ENCODE measurements at regions not wholly inside any gene's neighbourhood (a gene's known extent, or its start where the extent isn't known, plus 50 kb on each side); places are given as distances from the start of the nearest gene placed in this dataset.

DNA sequence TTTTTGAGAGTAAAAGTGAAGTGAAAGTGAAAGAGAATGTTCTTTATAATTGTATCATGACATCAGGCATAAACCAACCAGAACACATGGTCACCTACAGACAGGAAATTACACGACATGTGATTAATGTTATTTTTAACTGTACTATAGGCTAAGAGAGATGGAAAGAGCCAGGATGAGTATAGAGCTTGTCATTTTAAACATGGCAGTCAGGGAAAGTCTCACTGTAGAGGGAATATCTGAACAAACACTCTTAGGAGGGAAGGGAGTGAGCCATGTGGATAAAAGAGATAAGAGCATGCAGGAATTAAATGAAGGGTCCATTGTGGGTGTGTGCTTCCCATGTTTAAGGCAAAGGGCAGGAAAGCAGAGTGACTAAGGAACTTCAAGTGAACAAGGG is 599.1 kb upstream of the FAT3 start:
- H3K27me3 Mint-ChIP-seq (ENCODE audit: low read depth), result no peaks in the 10 kb centered on the region
- ATAC-seq (no peak), DNase-seq (no peak)
- no peak overlapping the region for H3K4me3 Mint-ChIP-seq
- peaks cover 20% of the 10 kb centered on the region for H3K9me3 Mint-ChIP-seq
- H3K4me1 Mint-ChIP-seq (ENCODE audit: low read depth), result no peaks in the 10 kb centered on the region
- H3K36me3 Mint-ChIP-seq (ENCODE audit: insufficient read depth), result no peaks in the 10 kb centered on the region

DNA sequence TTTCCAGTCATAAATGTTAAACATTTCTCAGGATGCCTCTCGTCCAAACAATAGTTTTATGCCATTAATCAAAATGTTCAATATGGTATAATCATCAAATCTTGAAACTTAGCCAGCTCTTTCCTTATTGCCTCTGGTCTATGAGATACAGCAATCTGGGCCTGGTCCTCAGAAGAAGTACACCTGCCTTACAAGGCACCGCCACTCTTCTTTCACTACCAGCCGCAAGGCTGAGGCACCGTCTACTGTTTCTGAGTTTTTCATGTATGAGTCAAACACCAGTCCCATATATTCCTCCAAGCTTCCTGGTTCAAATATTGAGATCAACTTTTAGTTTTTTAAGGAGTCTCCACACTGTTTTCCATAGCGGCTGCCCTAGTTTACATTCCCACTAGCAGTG is 600.6 kb upstream of the FAT3 start:
- ATAC-seq, result no peak
- H3K4me1 Mint-ChIP-seq (ENCODE audit: low read depth), result no peaks in the 10 kb centered on the region
- DNase-seq, result no peak
- H3K27me3 Mint-ChIP-seq (ENCODE audit: low read depth), result no peaks in the 10 kb centered on the region
- peaks cover 22% of the 10 kb centered on the region for H3K9me3 Mint-ChIP-seq
- H3K36me3 Mint-ChIP-seq (ENCODE audit: insufficient read depth), result no peaks in the 10 kb centered on the region
- no peak overlapping the region for H3K4me3 Mint-ChIP-seq

DNA sequence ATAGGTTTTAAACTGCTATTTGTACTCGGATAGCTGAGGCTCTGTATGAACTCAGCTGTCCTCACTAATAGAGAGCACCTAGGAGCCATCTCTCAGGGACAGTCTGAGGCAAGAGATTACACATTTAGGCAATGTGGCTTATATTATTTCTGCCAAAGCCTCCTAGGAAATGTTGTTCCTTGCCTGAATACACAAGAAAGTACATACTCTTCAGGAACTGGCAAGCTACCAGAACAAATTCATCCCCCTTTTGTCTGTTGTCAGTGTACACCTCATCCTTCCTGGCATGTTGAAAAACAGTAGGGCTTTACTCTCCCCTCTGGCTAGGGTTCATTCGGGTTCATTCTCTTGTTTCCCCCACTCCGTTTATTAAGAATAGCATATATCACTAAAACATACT is 615.9 kb upstream of the FAT3 start:
- Mint-ChIP-seq H3K27me3 (ENCODE audit: low read depth) (no peaks in the 10 kb centered on the region), H3K4me1 (ENCODE audit: low read depth) (no peaks in the 10 kb centered on the region), H3K9me3 (peaks cover 6% of the 10 kb centered on the region), H3K4me3 (no peak overlapping the region), H3K36me3 (ENCODE audit: insufficient read depth) (no peaks in the 10 kb centered on the region)
- DNase-seq, result no peak
- no peak for ATAC-seq

DNA sequence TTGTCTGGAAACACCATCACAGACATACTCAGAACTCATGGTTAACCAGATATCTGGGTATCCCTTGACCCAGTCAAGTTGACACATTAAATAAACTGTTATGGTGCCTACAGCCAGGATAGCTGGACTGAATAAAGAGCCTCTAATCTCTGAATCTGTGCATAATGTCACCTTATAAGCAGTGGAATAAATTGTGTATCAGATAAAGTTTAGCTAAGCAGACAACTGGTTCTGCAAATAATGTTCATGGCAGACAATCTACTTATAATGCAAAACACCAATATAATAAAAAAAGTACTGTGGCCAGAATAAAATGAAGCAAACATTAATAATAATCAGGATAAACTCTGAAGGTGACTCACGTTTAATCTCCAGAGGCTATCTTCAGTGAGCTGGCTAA is 628.5 kb upstream of the FAT3 start:
- Mint-ChIP-seq H3K27me3 (ENCODE audit: low read depth) (no peaks in the 10 kb centered on the region), H3K4me1 (ENCODE audit: low read depth) (no peaks in the 10 kb centered on the region), H3K36me3 (ENCODE audit: insufficient read depth) (no peaks in the 10 kb centered on the region), H3K9me3 (peaks cover 18% of the 10 kb centered on the region), H3K4me3 (no peak overlapping the region)
- DNase-seq (no peak), ATAC-seq (no peak)

DNA sequence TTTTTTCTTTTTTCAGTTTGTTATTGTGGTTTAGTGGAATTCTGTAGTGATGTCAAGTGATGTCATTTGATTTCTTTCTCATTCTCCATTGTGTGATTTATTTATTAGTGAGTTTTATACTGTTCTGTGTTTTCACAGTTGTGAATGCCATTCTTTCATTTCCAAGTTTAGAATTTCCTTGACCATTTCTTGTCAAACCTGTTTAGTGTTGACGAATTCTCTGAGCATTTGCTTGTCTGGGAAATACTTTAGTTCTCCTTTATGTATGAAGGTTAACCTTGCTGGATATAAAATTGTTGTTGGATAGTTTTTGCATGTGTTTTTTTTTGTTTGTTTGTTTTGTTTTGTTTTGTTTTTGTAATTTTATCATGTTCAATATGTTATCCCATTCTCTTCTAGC is 633.6 kb upstream of the FAT3 start:
- Mint-ChIP-seq H3K36me3 (ENCODE audit: insufficient read depth) (no peaks in the 10 kb centered on the region), H3K27me3 (ENCODE audit: low read depth) (no peaks in the 10 kb centered on the region), H3K4me1 (ENCODE audit: low read depth) (no peaks in the 10 kb centered on the region), H3K9me3 (peaks cover 38% of the 10 kb centered on the region), H3K4me3 (no peak overlapping the region)
- no peak for ATAC-seq
- DNase-seq, result no peak

DNA sequence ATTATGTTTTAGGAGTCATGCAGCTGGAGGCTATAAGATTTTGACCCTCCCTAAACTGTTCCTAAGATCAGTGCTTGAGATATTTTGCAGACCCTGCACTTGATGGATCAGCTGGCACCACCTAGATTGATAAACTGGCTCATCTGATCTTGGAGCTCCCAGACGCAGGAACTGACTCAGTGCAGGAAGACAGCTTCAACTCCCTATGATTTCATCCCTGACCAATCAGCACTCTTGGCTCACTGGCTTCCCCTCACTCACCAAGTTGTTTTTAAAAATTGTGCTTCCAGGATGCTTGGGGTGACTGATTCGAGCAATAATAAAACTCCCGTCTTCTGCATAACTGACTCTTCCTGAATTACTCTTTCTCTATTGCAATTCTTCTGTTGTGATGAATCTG is 637.5 kb upstream of the FAT3 start:
- Mint-ChIP-seq H3K36me3 (ENCODE audit: insufficient read depth) (no peaks in the 10 kb centered on the region), H3K27me3 (ENCODE audit: low read depth) (no peaks in the 10 kb centered on the region), H3K4me1 (ENCODE audit: low read depth) (no peaks in the 10 kb centered on the region), H3K9me3 (peaks cover 37% of the 10 kb centered on the region), H3K4me3 (no peak overlapping the region)
- DNase-seq (no peak), ATAC-seq (no peak)

DNA sequence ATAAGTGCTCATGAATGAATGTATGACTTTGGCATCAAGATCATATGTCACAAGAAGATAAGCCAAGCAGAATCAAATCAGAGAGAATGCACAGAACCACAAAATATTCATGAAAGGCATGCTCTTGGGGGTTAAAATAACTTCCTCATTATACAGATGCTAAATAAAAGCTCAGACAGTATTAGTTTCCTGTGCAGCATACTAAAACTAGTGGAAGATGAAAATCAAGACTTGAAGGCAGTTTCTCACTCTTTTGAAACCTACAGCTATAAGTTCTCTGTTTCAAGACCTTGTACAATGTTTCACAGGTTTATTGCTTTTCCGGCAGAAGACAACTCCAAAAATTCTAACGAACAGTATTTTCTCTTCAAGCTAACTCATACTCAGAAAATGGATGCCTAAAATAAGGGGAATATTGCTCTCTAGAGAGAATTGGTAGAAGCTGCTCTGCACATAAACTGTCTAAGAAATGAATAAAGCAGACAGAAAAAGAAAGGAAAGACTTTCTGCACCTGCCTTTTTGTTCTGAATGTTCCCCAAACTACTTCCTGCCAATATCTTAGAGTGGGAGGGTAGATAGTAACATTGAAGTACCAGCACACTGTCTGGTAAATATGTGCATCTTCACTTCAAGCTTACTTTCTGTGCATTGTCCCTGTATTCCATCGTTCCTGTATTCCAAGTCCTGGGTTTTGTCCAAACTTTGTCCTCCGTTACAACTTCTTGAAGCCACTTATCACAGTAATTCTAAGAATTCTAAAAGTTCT is 639.4 kb upstream of the FAT3 start:
- Mint-ChIP-seq H3K4me3 (no peak overlapping the region), H3K4me1 (ENCODE audit: low read depth) (no peaks in the 10 kb centered on the region), H3K36me3 (ENCODE audit: insufficient read depth) (no peaks in the 10 kb centered on the region), H3K27me3 (ENCODE audit: low read depth) (no peaks in the 10 kb centered on the region), H3K9me3 (peaks cover 34% of the 10 kb centered on the region)
- ATAC-seq, result no peak
- no peak for DNase-seq

DNA sequence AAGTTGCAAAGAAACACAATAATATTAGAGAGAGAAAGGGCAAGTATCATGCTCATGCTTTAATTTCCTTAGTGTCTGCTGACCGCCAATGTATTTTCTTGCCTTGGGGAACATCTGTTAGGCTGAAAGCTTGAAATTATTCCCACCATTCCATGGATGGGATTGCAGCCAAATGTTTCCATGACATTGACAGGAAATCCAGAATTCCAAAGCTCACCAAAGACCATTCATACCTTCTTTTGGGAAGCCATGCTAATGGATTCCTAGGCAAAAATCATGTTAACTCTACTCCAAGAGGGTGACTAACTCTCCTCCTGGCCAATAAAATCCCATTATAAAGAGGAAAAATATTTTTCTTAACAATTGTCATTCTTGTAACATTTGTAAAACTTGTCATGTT is 661.4 kb upstream of the FAT3 start:
- ATAC-seq (no peak), DNase-seq (no peak)
- H3K27me3 Mint-ChIP-seq (ENCODE audit: low read depth), result no peaks in the 10 kb centered on the region
- no peak overlapping the region for H3K4me3 Mint-ChIP-seq
- H3K36me3 Mint-ChIP-seq (ENCODE audit: insufficient read depth), result no peaks in the 10 kb centered on the region
- H3K9me3 Mint-ChIP-seq, result peaks cover 15% of the 10 kb centered on the region
- no peaks in the 10 kb centered on the region for H3K4me1 Mint-ChIP-seq (ENCODE audit: low read depth)

DNA sequence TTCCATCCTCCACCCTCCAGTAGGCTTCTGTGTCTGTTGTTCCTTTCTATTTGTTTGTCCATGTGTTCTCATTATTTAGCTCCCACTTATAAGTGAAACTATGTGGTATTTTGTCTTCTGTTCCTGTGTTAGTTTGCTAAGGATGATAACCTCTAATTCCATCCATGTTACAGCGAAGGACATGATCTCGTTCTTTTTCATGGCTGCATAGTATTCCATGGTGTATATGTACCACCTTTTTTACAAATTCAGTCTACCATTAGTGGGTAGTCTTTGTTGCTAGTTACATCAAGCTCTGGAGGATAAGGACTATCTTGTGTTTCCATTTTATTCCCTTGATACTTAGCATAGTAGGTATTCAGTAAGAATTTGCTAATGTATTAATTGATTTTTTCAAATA is 664.2 kb upstream of the FAT3 start:
- Mint-ChIP-seq H3K27me3 (ENCODE audit: low read depth) (no peaks in the 10 kb centered on the region), H3K9me3 (peaks cover 18% of the 10 kb centered on the region), H3K4me1 (ENCODE audit: low read depth) (no peaks in the 10 kb centered on the region), H3K36me3 (ENCODE audit: insufficient read depth) (no peaks in the 10 kb centered on the region), H3K4me3 (no peak overlapping the region)
- ATAC-seq, result no peak
- DNase-seq, result no peak

DNA sequence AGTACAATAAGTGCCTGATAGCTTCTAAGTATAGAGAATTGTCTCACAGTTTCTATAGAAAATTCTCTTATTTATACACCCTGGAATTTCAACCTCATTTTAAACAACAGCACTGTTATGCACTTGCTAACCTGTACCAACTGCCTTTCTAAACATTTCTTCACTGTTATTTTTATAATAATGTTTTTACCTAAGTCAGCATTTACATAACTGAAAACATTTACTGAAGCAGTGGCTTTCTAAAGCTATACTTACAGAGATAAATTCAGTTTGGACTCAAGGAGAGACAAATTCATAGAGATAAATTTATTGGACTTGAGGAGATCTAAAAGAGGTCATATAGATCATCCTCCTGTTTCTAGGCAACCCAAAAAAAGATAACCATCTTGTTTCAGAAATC is 686.6 kb upstream of the FAT3 start:
- DNase-seq (no peak), ATAC-seq (no peak)
- no peak overlapping the region for H3K4me3 Mint-ChIP-seq
- no peaks in the 10 kb centered on the region for H3K27me3 Mint-ChIP-seq (ENCODE audit: low read depth)
- H3K36me3 Mint-ChIP-seq (ENCODE audit: insufficient read depth), result no peaks in the 10 kb centered on the region
- no peaks in the 10 kb centered on the region for H3K4me1 Mint-ChIP-seq (ENCODE audit: low read depth)
- H3K9me3 Mint-ChIP-seq, result peaks cover 16% of the 10 kb centered on the region

DNA sequence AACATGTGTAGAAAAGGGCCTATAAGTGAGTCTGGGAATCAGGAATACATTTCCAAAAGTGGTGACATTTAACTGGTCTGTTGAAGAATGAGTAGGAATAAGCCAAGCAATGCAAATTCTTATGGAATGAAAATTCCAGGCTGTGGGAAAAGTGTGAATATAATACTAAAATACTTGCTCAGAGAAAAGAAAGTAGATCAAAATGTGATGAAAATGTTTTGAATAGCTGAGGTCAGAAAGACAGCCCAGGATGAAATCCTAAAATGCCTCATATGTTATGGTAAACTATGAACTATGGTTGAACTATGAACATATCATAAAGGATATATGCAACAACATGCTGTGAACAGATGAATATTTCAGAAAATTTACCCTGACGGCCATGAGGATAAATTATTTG is 688.3 kb upstream of the FAT3 start:
- ATAC-seq, result no peak
- Mint-ChIP-seq H3K4me3 (no peak overlapping the region), H3K36me3 (ENCODE audit: insufficient read depth) (no peaks in the 10 kb centered on the region), H3K27me3 (ENCODE audit: low read depth) (no peaks in the 10 kb centered on the region), H3K9me3 (peaks cover 20% of the 10 kb centered on the region), H3K4me1 (ENCODE audit: low read depth) (no peaks in the 10 kb centered on the region)
- no peak for DNase-seq

DNA sequence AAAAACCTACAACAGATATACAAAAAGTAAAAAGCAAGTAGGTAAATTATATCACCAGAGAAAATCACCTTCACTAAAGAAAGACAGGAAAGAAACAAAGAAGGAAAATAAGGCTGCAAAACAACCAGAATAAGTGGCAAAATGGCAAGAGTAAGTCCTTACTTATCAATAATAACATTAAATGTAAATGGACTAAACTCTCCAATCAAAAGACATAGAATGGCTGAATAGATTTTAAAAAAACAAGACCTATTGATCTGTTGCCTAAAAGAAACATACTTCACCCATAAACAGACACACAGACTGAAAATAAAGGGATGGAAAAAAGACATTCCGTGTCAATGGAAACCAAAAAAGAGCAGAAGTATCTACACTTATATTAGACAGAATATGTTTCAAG is 695.7 kb upstream of the FAT3 start:
- no peak overlapping the region for H3K4me3 Mint-ChIP-seq
- H3K36me3 Mint-ChIP-seq (ENCODE audit: insufficient read depth), result no peaks in the 10 kb centered on the region
- no peaks in the 10 kb centered on the region for H3K4me1 Mint-ChIP-seq (ENCODE audit: low read depth)
- no peaks in the 10 kb centered on the region for H3K27me3 Mint-ChIP-seq (ENCODE audit: low read depth)
- no peak for DNase-seq
- peaks cover 14% of the 10 kb centered on the region for H3K9me3 Mint-ChIP-seq
- ATAC-seq, result no peak

DNA sequence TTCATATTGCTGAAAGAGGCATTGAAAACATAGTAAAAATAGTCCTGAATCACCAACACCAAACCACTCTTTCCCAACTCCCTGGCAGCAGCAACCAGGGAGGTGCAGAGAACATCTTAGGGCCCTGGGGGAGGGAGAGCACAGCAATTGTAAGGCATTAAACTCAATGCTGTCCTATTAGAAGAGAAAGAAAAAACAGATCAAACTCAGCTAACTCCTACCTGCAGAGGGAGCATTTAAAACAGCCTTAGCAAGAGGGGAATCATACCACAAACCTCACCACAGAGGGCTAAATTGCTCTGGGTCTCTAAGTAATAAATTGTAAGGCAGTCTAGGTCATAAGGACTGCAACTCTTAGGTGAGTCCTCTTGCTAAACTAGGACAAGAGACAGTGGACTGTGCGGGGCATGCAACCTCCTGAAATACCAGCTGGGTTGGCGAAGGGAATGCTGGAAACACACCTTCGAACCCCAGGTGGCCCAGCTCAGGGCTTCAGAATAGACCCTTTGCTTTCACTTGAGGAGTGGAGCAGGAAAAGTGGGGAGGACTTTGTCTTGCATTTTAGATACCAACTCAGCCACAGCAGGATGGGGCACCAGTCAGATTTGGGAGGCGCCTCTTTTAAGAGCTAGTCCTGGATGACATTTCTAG is 697.1 kb upstream of the FAT3 start:
- ATAC-seq (no peak), DNase-seq (no peak)
- Mint-ChIP-seq H3K27me3 (ENCODE audit: low read depth) (no peaks in the 10 kb centered on the region), H3K4me3 (no peak overlapping the region), H3K36me3 (ENCODE audit: insufficient read depth) (no peaks in the 10 kb centered on the region), H3K4me1 (ENCODE audit: low read depth) (no peaks in the 10 kb centered on the region), H3K9me3 (peaks cover 24% of the 10 kb centered on the region)

DNA sequence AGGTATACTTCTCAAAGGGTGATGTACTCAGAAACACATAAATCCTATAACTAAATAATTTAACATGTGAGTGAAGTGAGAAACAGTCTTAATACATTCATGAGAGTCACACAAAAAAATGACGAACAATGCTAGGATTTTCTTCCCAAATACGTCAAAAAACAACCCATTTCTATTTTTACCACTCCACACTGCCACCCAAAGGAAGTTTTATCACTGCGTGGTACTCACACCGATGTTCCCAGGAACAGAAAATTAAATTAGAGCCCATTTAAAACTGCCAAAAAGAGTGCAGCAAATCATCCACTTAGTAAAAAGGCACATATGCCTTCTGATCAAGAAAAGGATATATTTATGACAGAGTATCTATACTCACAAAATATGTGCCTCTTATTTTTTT is 710.9 kb upstream of the FAT3 start:
- peaks cover 7% of the 10 kb centered on the region for H3K9me3 Mint-ChIP-seq
- no peak for ATAC-seq

DNA sequence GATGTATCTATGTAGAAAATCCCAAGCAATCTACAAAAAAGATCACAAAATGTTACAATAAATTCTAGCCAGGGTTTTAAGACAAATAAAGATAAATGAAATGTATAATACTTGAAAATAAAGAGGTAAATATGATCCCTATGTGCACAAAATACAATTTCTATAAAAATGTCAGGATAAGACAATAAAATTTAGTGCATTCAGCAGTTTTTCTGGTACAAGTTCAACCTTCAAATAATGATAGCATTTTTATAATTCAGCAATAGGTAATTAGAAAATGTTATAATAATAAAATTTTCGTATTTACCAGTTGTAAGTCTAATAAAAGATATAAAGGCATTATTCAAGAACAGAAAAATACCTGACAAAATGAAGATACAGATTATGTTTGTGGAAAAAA is 726.8 kb upstream of the FAT3 start:
- H3K4me1 Mint-ChIP-seq (ENCODE audit: low read depth), result no peaks in the 10 kb centered on the region
- DNase-seq (no peak), ATAC-seq (no peak)
- no peaks in the 10 kb centered on the region for H3K36me3 Mint-ChIP-seq (ENCODE audit: insufficient read depth)
- H3K27me3 Mint-ChIP-seq (ENCODE audit: low read depth), result no peaks in the 10 kb centered on the region
- peaks cover 10% of the 10 kb centered on the region for H3K9me3 Mint-ChIP-seq
- H3K4me3 Mint-ChIP-seq, result no peak overlapping the region

More for the DNA sequence above, 710.9 kb upstream of the FAT3 start:
- no peak for DNase-seq
- no peaks in the 10 kb centered on the region for H3K4me1 Mint-ChIP-seq (ENCODE audit: low read depth)
- no peak overlapping the region for H3K4me3 Mint-ChIP-seq
- H3K36me3 Mint-ChIP-seq (ENCODE audit: insufficient read depth), result no peaks in the 10 kb centered on the region
- no peaks in the 10 kb centered on the region for H3K27me3 Mint-ChIP-seq (ENCODE audit: low read depth)

Measured in activated T-cell treated with anti-CD3 and anti-CD28 coated beads, Interleukin-2, amount 50 U/mL, for 4 hours (primary cell).